ENCODE measurements at regions not wholly inside any gene's neighbourhood (a gene's known extent, or its start where the extent isn't known, plus 50 kb on each side); places are given as distances from the start of the nearest gene placed in this dataset.

GRCh38 chr22:48426466-48427380, 1401.0 kb downstream of the BRD1 start:
- H3K4me3 ChIP-seq: no peak overlapping the region
- TF ChIP-seq CTCF (IDR thresholded peaks at IDR 0.05): no peak
- H3K27ac ChIP-seq: no peak overlapping the region
- peak; percentile 46 for DNase-seq (ENCODE audit: low spot score)

GRCh38 chr22:48425641-48426040, 1402.0 kb downstream of the BRD1 start:
- peak; percentile 31 for DNase-seq (ENCODE audit: low spot score)
- Histone ChIP-seq H3K27ac (no peak overlapping the region), H3K4me3 (no peak overlapping the region)
- TF ChIP-seq CTCF (IDR thresholded peaks at IDR 0.05): no peak

DNA sequence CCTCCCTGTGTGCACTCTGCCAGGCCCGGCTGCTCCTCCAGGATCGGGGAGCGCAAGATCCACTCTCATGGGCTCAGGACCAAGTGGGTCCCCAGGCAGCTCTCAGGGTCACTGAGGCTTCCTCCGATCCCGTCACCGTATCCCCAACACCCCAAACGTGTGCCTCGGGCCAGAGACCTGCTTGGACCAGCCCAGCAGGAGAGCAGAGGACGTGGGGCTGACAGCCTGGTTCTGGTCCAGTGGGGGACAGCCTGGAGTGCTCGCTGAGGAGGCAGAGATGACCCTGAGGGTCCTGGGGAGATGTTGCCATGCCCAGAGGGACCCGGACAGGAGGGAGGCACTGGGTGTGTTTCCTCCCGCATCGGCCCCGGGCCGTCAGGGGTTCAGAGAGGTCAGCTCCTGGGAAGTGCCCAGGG, 1402.6 kb downstream of the BRD1 start:
- peak; percentile 45 for DNase-seq (ENCODE audit: low spot score)
- H3K27ac ChIP-seq: no peak overlapping the region
- H3K4me3 ChIP-seq: no peak overlapping the region
- no peak for TF ChIP-seq CTCF (IDR thresholded peaks at IDR 0.05)

DNA sequence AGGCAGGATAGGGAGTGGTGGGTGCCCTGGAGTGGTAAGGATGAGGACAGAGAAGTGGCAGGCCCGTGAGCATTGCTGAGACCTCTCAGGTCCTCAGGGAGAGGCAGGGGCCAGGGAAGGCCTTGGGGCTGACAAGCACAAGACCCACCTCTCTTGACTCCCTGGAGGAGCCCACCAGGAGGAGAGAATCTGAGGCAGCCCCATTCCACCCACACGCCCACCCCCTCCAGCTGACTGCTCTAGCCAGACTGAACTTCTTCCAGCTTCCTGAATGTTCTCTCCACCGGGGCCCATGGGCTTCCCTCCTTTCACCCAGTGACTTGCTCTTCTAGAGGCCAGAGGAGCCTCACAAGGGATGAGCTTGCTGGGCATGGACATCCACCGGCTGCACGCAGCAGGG, 1403.0 kb downstream of the BRD1 start:
- TF ChIP-seq CTCF (IDR thresholded peaks at IDR 0.05): no peak
- no peak for DNase-seq (ENCODE audit: low spot score)
- no peak overlapping the region for H3K27ac ChIP-seq
- H3K4me3 ChIP-seq: no peak overlapping the region

GRCh38 chr22:48424201-48424627, 1403.5 kb downstream of the BRD1 start:
- peak; percentile 43 for DNase-seq (ENCODE audit: low spot score)

DNA sequence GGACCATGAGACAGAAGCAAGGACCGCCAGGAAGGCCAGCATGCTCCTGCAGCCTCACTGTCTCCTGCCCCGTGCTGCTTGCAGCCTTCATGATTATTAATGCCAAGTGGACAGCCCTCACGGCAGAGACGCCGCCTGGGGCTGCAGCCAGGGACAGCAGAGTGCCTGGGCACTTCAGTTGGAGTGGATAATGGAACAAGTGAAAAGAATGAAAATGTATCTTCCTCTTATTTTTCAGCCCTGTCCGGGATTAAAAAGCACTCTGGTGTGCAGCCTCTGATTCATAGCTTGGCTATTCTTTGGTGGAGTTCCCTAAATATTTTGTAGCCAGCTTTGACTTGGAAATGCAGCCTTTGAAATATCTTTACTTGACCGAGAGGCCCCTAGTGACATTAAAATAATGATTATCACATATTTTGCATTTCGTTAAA, 1404.2 kb downstream of the BRD1 start:
- DNase-seq (ENCODE audit: low spot score): no peak
- Histone ChIP-seq H3K4me3 (no peak overlapping the region), H3K27ac (no peak overlapping the region)
- TF ChIP-seq CTCF (IDR thresholded peaks at IDR 0.05): no peak

More at GRCh38 chr22:48424201-48424627, 1403.5 kb downstream of the BRD1 start:
- Histone ChIP-seq H3K27ac (no peak overlapping the region), H3K4me3 (no peak overlapping the region)
- no peak for TF ChIP-seq CTCF (IDR thresholded peaks at IDR 0.05)
